Thymus (tissue), 11 donors: ENCODE measurements at regions not wholly inside any gene's neighbourhood (a gene's known extent, or its start where the extent isn't known, plus 50 kb on each side); places are given as distances from the start of the nearest gene placed in this dataset.

ENCODE experiments used
- DNase-seq, 9 donors: peaks; one replicate each; pipeline ENCODE4 v3.0.0-alpha.2; 2013; ENCODE audit warnings: low spot score in 9 of 9, low read depth in 6 of 9, missing footprints in 1 of 9
- H3K27ac ChIP-seq, 2 donors: one replicate each; pipeline ENCODE4 v1.5.1; 2013; ENCODE audit warnings: control low read depth in 1 of 2, low read depth in 1 of 2, low read length in 1 of 2, mild to moderate bottlenecking in 1 of 2, moderate library complexity in 1 of 2
- H3K27me3 ChIP-seq, 2 donors: one replicate each; pipeline ENCODE4 v1.5.1; 2013; ENCODE audit warnings: low read length in 1 of 2; ENCODE audit not compliant: control insufficient read depth in 2 of 2, insufficient read depth in 1 of 2
- H3K36me3 ChIP-seq, 2 donors: one replicate each; pipeline ENCODE4 v1.5.1; 2013; ENCODE audit warnings: low read length in 1 of 2, mild to moderate bottlenecking in 1 of 2, moderate library complexity in 1 of 2; ENCODE audit not compliant: control insufficient read depth in 2 of 2, insufficient read depth in 2 of 2
- H3K4me1 ChIP-seq, 2 donors: one replicate each; pipeline ENCODE4 v1.5.1; 2013; ENCODE audit warnings: low read length in 2 of 2; ENCODE audit not compliant: control insufficient read depth in 2 of 2, insufficient read depth in 2 of 2
- H3K4me3 ChIP-seq, 2 donors: one replicate each; pipeline ENCODE4 v1.5.1; 2013; ENCODE audit warnings: low read length in 2 of 2, control low read depth in 1 of 2, mild to moderate bottlenecking in 1 of 2
- H3K9me3 ChIP-seq, 2 donors: one replicate each; pipeline ENCODE4 v1.5.1; 2013; ENCODE audit warnings: low read length in 1 of 2, mild to moderate bottlenecking in 1 of 2; ENCODE audit not compliant: control insufficient read depth in 2 of 2, insufficient read depth in 1 of 2
- WGBS: extraction: QIAGEN DNeasy Blood & Tissue Kit; methylation state at CpG from one replicate; pipeline ENCODE4 v1.1.7; 2013; 5-methylcytosine and 5-hydroxymethylcytosine counted together
- donor health status: healthy.

- no peaks in the 10 kb centered on the region for H3K27me3 ChIP-seq
- 95% methylated on average over 4 of the region's 4 CpGs for WGBS
- H3K4me1 ChIP-seq, result peaks cover 6 to 34% of the 10 kb centered on the region in 2 donors
- H3K9me3 ChIP-seq, result no peaks in the 10 kb centered on the region
- no peak for DNase-seq
- H3K27ac ChIP-seq, result peak overlapping the region in 1 of 2 donors; percentile 83
- H3K36me3 ChIP-seq, result no peaks in the 10 kb centered on the region
- no peak overlapping the region for H3K4me3 ChIP-seq
Measured at GRCh38 chr20:53827292-53828087, 233.9 kb upstream of the ZNF217 start.

- no peaks in the 10 kb centered on the region for H3K36me3 ChIP-seq
- H3K27me3 ChIP-seq, result no peaks in the 10 kb centered on the region
- no peaks in the 10 kb centered on the region for H3K9me3 ChIP-seq
- H3K4me3 ChIP-seq, result no peak overlapping the region
- DNase-seq, result peak in 1 of 9 donors; percentile 63
- H3K27ac ChIP-seq, result no peak overlapping the region
- H3K4me1 ChIP-seq, result peaks cover 6 to 34% of the 10 kb centered on the region in 2 donors
- WGBS, result 95% methylated on average over 5 of the region's 5 CpGs
Measured at GRCh38 chr20:53826597-53827291, 233.1 kb upstream of the ZNF217 start.

DNA sequence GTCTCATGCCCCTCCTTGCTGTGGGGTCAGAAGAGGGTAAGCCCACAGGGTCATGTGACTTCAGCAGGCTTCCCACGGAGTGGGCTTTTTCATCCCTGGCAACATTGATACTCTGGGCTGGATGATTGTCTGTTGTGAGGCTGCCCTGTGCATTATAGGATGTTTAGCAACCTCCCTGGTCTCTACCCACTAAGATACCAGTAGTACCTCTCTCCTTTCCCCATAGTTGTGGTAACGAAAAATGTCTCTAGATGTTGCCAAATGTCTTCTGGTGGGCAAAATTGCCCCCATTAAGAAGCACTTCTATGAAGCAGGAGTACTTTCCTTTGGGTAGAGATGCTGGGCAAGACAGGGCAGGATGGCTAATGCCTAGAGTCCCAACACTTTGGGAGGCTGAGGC lies 232.5 kb upstream of the ZNF217 start:
- peaks cover 6 to 34% of the 10 kb centered on the region in 2 donors for H3K4me1 ChIP-seq
- H3K27ac ChIP-seq, result no peak overlapping the region
- no peaks in the 10 kb centered on the region for H3K27me3 ChIP-seq
- no peak for DNase-seq
- H3K4me3 ChIP-seq, result no peak overlapping the region
- H3K9me3 ChIP-seq, result no peaks in the 10 kb centered on the region
- no peaks in the 10 kb centered on the region for H3K36me3 ChIP-seq
- WGBS, result 87% methylated on average over 2 of the region's 2 CpGs

GRCh38 chr20:53825282-53825681 lies 231.6 kb upstream of the ZNF217 start:
- H3K4me3 ChIP-seq, result no peak overlapping the region
- no peaks in the 10 kb centered on the region for H3K27me3 ChIP-seq
- no peak overlapping the region for H3K27ac ChIP-seq
- DNase-seq, result no peak
- H3K4me1 ChIP-seq, result peaks cover 6 to 26% of the 10 kb centered on the region in 2 donors
- no peaks in the 10 kb centered on the region for H3K9me3 ChIP-seq
- 98% methylated on average over 4 of the region's 4 CpGs for WGBS
- H3K36me3 ChIP-seq, result no peaks in the 10 kb centered on the region

- Histone ChIP-seq H3K27ac (no peak overlapping the region), H3K9me3 (no peaks in the 10 kb centered on the region)
- WGBS, result 85% methylated on average over 4 of the region's 4 CpGs
Measured at GRCh38 chr20:53824779-53825178, 231.1 kb upstream of the ZNF217 start.

DNA sequence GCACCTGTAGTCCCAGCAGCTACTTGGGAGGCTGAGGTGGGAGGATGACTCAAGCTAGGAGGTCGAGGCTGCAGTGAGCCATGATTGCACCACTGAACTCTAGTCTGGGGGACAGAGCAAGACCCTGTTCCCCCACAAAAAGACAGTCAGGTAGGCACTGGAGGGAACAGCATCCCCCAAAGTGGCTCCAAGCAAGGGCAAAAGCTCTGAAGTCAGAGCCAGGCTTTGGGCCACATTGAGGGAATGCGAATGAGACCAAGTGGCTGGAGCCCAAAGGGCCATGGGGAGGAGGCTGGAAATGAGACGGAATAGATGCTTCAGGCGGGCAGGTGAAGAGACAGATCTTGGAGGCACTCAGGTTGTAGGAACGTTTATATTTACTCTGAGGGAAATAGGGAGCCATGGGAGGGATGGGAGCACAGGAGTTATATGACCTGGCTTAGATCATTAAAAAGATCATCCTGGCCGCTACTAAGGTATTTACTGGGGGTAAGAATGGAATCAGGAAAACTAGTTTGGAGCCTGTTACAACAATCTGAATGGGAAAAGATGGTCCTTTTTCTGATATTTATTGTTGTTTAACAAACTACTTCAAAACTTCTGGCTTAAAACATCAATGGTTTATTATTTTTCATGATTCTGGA lies 229.6 kb upstream of the ZNF217 start:
- DNase-seq, result no peak
- 90% methylated on average over 6 of the region's 6 CpGs for WGBS
- no peak overlapping the region for H3K27ac ChIP-seq
- H3K27me3 ChIP-seq, result no peaks in the 10 kb centered on the region
- H3K9me3 ChIP-seq, result no peaks in the 10 kb centered on the region
- no peak overlapping the region for H3K4me3 ChIP-seq
- peaks cover 0 to 11% of the 10 kb centered on the region in 2 donors for H3K4me1 ChIP-seq
- no peaks in the 10 kb centered on the region for H3K36me3 ChIP-seq

More at GRCh38 chr20:53824779-53825178, 231.1 kb upstream of the ZNF217 start:
- no peaks in the 10 kb centered on the region for H3K36me3 ChIP-seq
- DNase-seq, result no peak
- H3K4me1 ChIP-seq, result peaks cover 6 to 22% of the 10 kb centered on the region in 2 donors
- H3K27me3 ChIP-seq, result no peaks in the 10 kb centered on the region
- no peak overlapping the region for H3K4me3 ChIP-seq

DNA sequence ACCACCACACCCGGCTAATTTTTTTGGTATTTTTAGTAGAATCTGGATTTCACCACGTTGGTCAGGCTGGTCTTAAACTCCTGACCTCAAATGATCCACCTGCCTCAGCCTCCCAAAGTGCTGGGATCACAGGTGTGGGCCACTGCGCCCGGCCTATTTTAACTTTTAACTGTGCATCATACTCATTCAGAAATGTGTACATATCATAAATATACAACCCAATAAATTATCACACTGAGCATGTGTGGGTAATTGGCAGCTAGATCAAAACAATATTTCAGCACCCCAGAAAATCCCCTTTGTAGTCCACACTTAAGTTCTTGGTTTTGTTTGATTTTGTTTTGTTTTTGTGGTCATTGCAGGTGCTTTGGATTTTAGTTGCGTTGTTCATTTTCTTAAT lies 228.9 kb upstream of the ZNF217 start:
- Histone ChIP-seq H3K4me3 (no peak overlapping the region), H3K27ac (no peak overlapping the region), H3K27me3 (no peaks in the 10 kb centered on the region), H3K9me3 (no peaks in the 10 kb centered on the region), H3K36me3 (no peaks in the 10 kb centered on the region), H3K4me1 (peaks cover 0 to 11% of the 10 kb centered on the region in 2 donors)
- no peak for DNase-seq
- 93% methylated on average over 5 of the region's 5 CpGs for WGBS

DNA sequence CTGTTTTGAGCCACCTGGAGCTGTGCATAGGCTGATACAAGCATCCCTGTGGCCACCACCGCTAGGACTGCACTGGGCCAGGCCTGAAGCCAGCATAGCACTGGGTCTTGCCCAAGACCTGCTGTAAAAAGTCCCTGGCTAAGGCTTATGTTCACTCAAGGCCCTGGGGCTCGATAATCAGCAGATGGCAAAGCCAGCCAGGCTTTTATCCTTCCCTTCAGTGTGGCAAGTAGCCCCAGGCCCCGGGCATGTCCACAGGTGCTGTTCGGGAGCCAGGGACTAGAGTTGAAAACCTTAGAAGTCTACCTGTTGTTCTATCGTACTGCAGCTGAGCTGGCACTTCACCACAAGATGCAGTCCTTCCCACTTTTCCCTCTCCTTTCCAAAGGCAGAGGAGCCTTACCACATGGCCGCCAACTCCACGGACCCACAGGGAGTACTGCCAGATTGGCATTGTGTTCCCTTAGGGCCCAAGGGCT lies 226.4 kb upstream of the ZNF217 start:
- H3K4me1 ChIP-seq, result no peaks in the 10 kb centered on the region
- no peak overlapping the region for H3K27ac ChIP-seq
- H3K27me3 ChIP-seq, result no peaks in the 10 kb centered on the region
- DNase-seq, result no peak
- H3K36me3 ChIP-seq, result no peaks in the 10 kb centered on the region
- H3K9me3 ChIP-seq, result no peaks in the 10 kb centered on the region
- WGBS, result 91% methylated on average over 7 of the region's 7 CpGs
- H3K4me3 ChIP-seq, result no peak overlapping the region
